ENCODE measurements at regions not wholly inside any gene's neighbourhood (a gene's known extent, or its start where the extent isn't known, plus 50 kb on each side); places are given as distances from the start of the nearest gene placed in this dataset.
A peak's percentile ranks its signal among the peaks of the same experiment; 100 is the strongest.

- no peak overlapping the region for H3K9ac ChIP-seq (ENCODE audit: low read length)
- no peak overlapping the region for H2AFZ ChIP-seq (ENCODE audit: low read length)
- H3K36me3 ChIP-seq (ENCODE audit: low read depth, low read length), result no peaks in the 10 kb centered on the region
- no peaks in the 10 kb centered on the region for H3K79me2 ChIP-seq (ENCODE audit: low read length)
- intact Hi-C loops (cut with micrococcal nuclease), result no loop called here
- peaks cover 5% of the 10 kb centered on the region for H3F3A ChIP-seq (ENCODE audit: low read length, unreplicated experiment)
- no peak overlapping the region for H3K4me3 ChIP-seq (ENCODE audit: low read length)
- no peaks in the 10 kb centered on the region for H3K9me3 ChIP-seq (ENCODE audit: low read length)
- CTCF ChIA-PET, result no interaction called here
- H3K4me2 ChIP-seq (ENCODE audit: low read length), result no peak overlapping the region
- H3K27me3 ChIP-seq (ENCODE audit: low read length), result no peaks in the 10 kb centered on the region
- BruUV-seq (replicated peaks), result no TSS peak
- H3K9me2 ChIP-seq (replicated peaks; ENCODE audit: low read length), result no peaks in the 10 kb centered on the region
- H3K27ac ChIP-seq (ENCODE audit: low read length), result no peak overlapping the region
- TF ChIP-seq EZH2 (IDR thresholded peaks at IDR 0.05; ENCODE audit: low read length, unreplicated experiment), result no peak
- TF ChIP-seq, protein P1, sequence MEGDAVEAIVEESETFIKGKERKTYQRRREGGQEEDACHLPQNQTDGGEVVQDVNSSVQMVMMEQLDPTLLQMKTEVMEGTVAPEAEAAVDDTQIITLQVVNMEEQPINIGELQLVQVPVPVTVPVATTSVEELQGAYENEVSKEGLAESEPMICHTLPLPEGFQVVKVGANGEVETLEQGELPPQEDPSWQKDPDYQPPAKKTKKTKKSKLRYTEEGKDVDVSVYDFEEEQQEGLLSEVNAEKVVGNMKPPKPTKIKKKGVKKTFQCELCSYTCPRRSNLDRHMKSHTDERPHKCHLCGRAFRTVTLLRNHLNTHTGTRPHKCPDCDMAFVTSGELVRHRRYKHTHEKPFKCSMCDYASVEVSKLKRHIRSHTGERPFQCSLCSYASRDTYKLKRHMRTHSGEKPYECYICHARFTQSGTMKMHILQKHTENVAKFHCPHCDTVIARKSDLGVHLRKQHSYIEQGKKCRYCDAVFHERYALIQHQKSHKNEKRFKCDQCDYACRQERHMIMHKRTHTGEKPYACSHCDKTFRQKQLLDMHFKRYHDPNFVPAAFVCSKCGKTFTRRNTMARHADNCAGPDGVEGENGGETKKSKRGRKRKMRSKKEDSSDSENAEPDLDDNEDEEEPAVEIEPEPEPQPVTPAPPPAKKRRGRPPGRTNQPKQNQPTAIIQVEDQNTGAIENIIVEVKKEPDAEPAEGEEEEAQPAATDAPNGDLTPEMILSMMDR (conservative IDR thresholded peaks at IDR 0.05; ENCODE audit: low read depth, low read length), result no peak
- TF ChIP-seq EZH2phosphoT487 (IDR thresholded peaks at IDR 0.05; ENCODE audit: borderline replicate concordance, low read length), result no peak
- ATAC-seq (no peak), DNase-seq (no peak)
- no peaks in the 10 kb centered on the region for H4K20me1 ChIP-seq (ENCODE audit: low read length)
- POLR2A ChIA-PET (ENCODE audit: unreplicated experiment), result no interaction called here
- H3K4me1 ChIP-seq (ENCODE audit: insufficient read depth, low read length), result peaks cover 38% of the 10 kb centered on the region
Observed at GRCh38 chr1:14324248-14324630, 274.2 kb upstream of the KAZN start.

DNA sequence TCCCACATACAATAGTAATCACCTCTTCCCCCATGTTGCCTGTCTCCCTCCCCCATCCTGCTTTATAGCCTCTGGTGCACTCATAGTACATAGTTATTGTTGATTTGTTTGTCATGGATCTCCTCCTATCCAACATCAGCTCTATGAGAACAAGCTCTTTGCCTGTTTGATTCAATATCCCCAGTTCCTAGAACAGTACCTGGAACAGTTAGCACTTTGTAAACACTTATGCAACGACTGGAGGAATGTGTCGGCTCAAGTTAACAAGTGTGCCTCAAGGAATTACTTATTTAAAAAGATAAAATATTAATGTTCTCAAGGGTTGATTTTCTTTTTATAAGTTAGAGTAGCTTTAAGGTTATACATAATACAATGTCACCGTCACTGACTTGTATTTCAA, 271.6 kb upstream of the KAZN start:
- Histone ChIP-seq H3K4me3 (ENCODE audit: low read length) (no peak overlapping the region), H3K27me3 (ENCODE audit: low read length) (no peaks in the 10 kb centered on the region), H4K20me1 (ENCODE audit: low read length) (no peaks in the 10 kb centered on the region), H3K4me1 (ENCODE audit: insufficient read depth, low read length) (peaks cover 20% of the 10 kb centered on the region), H3F3A (ENCODE audit: low read length, unreplicated experiment) (no peaks in the 10 kb centered on the region), H3K9me2 (replicated peaks; ENCODE audit: low read length) (no peaks in the 10 kb centered on the region), H3K27ac (ENCODE audit: low read length) (no peak overlapping the region), H2AFZ (ENCODE audit: low read length) (no peak overlapping the region), H3K4me2 (ENCODE audit: low read length) (no peak overlapping the region), H3K79me2 (ENCODE audit: low read length) (no peaks in the 10 kb centered on the region), H3K36me3 (ENCODE audit: low read depth, low read length) (no peaks in the 10 kb centered on the region; the same call in 1 of the 2 replicates), H3K9me3 (ENCODE audit: low read length) (peaks cover 6% of the 10 kb centered on the region; the same call in 1 of the 2 replicates), H3K9ac (ENCODE audit: low read length) (no peak overlapping the region)
- ATAC-seq, result no peak
- ChIA-PET CTCF (no interaction called here), POLR2A (ENCODE audit: unreplicated experiment) (no interaction called here)
- no TSS peak for BruUV-seq (replicated peaks)
- intact Hi-C loops (cut with micrococcal nuclease), result no loop called here
- DNase-seq, result no peak
- no peak for TF ChIP-seq EZH2 (IDR thresholded peaks at IDR 0.05; ENCODE audit: low read length, unreplicated experiment)
- no peak for TF ChIP-seq EZH2phosphoT487 (IDR thresholded peaks at IDR 0.05; ENCODE audit: borderline replicate concordance, low read length)
- TF ChIP-seq, protein P1 (conservative IDR thresholded peaks at IDR 0.05; ENCODE audit: low read depth, low read length), result no peak

DNA sequence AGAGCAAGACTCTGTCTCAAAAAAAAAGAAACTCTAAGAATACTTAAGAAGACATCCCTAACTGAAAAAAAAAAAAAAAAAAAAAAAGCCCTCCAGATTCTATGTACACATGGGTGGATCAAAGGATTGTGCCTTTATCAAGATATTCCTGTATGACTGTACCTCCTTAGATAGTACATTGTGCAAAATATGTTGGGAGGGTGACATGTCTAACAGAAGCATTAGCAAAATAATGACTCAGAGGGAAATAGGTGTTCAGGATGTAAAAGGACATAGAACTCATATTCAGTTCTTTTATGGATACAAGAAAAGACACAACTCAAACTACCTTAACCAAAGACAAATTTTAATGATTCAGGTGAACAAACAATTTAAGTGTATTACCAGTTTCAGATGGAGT, 269.8 kb upstream of the KAZN start:
- ATAC-seq (peak; percentile 79), DNase-seq (peak; percentile 75)
- Histone ChIP-seq H3K9me3 (ENCODE audit: low read length) (peaks cover 6% of the 10 kb centered on the region; the same call in 1 of the 2 replicates), H3K4me3 (ENCODE audit: low read length) (no peak overlapping the region), H3K36me3 (ENCODE audit: low read depth, low read length) (no peaks in the 10 kb centered on the region; the same call in 1 of the 2 replicates), H3K27ac (ENCODE audit: low read length) (peak overlapping the region; percentile 60), H3K4me2 (ENCODE audit: low read length) (peak overlapping the region; percentile 36; the same call in 1 of the 2 replicates), H2AFZ (ENCODE audit: low read length) (no peak overlapping the region), H3K9ac (ENCODE audit: low read length) (no peak overlapping the region), H3K79me2 (ENCODE audit: low read length) (no peaks in the 10 kb centered on the region), H3K4me1 (ENCODE audit: insufficient read depth, low read length) (peaks cover 28% of the 10 kb centered on the region), H3K27me3 (ENCODE audit: low read length) (no peaks in the 10 kb centered on the region), H4K20me1 (ENCODE audit: low read length) (no peaks in the 10 kb centered on the region), H3K9me2 (replicated peaks; ENCODE audit: low read length) (no peaks in the 10 kb centered on the region), H3F3A (ENCODE audit: low read length, unreplicated experiment) (no peaks in the 10 kb centered on the region)
- TF ChIP-seq EZH2 (IDR thresholded peaks at IDR 0.05; ENCODE audit: low read length, unreplicated experiment), result no peak
- TF ChIP-seq, protein P1 (conservative IDR thresholded peaks at IDR 0.05; ENCODE audit: low read depth, low read length), result no peak
- no peak for TF ChIP-seq EZH2phosphoT487 (IDR thresholded peaks at IDR 0.05; ENCODE audit: borderline replicate concordance, low read length)
- no TSS peak for BruUV-seq (replicated peaks)
- intact Hi-C loops (cut with micrococcal nuclease), result no loop called here
- ChIA-PET POLR2A (ENCODE audit: unreplicated experiment) (no interaction called here), CTCF (no interaction called here)
